Body of pancreas (tissue), 4 donors: ENCODE measurements at regions not wholly inside any gene's neighbourhood (a gene's known extent, or its start where the extent isn't known, plus 50 kb on each side); places are given as distances from the start of the nearest gene placed in this dataset.

Experiments used
- CTCF ChIP-seq, 7 experiments: fragments of 450-650 bp in 4 of 7; fragments of 200-600 bp in 3 of 7; sonication (generic) in 3 of 7; IDR thresholded peaks; one replicate each; pipeline ENCODE4 v1.5.1; 2016 to 2019; ENCODE audit warnings: antibody characterized with exemption in 7 of 7
- POLR2A ChIP-seq, 3 donors: fragments of 450-650 bp; IDR thresholded peaks; one replicate each; pipeline ENCODE4 v1.6.1; 2016; ENCODE audit warnings: antibody characterized with exemption in 3 of 3, mild to moderate bottlenecking in 2 of 3

DNA sequence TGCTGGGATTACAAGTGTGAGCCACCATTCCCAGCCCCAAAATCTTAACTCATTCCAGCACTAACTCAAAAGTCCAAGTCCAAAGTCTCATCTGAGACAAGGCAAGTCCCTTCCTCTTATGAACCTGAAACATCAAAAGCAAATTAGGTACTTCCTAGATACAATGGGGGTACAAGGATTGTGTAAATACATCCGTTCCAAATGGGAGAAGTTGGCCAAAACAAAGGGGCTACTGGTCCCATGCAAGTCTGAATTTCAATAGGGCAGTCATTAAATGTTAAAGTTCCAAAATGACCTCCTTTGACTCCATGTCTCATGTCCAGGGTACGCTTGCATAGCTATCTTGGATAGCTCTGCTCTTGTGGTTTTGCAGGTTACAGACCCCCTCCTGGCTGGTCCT is 94.7 kb upstream of the PPM1H start:
- TF ChIP-seq POLR2A (IDR thresholded peaks at IDR 0.05) (no peak), CTCF (IDR thresholded peaks at IDR 0.05) (no peak)
